PC-9 (cell line): ENCODE measurements at regions not wholly inside any gene's neighbourhood (a gene's known extent, or its start where the extent isn't known, plus 50 kb on each side); places are given as distances from the start of the nearest gene placed in this dataset.

Experiments used
- CTCF ChIP-seq: fragments of 200-600 bp; sonication (generic); conservative IDR thresholded peaks from 2 replicates; pipeline ENCODE4 v1.6.1; 2017; ENCODE audit warnings: mixed run types, antibody characterized with exemption, mild to moderate bottlenecking, moderate library complexity
- EZH2 ChIP-seq: fragments of 200-600 bp; sonication (generic); IDR thresholded peaks from 2 replicates; pipeline ENCODE4 v1.8.0; 2017; ENCODE audit warnings: antibody characterized with exemption, low read depth

DNA sequence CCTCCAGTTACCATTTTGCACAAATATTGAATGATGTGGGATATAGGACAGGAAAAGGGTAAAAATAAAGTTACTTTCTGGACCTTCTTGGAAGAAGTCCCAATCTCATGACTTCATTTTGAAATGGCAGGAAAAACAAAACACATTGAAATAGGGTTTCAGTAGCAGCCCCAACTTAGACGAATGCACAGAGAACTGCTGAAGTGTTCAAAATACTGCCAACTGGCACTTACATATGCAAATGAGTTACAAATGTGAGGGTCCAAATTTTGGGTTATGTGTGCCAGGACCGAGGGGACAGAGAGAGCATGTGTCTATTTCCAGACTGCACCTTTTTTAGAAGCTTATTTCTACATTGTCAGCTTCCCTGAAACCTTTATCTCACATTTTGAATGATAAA is 112.9 kb upstream of the CCDC68 start:
- TF ChIP-seq CTCF (no peak), EZH2 (no peak)
